Muscle layer of colon (tissue), 2 donors: ENCODE measurements at regions not wholly inside any gene's neighbourhood (a gene's known extent, or its start where the extent isn't known, plus 50 kb on each side); places are given as distances from the start of the nearest gene placed in this dataset.

Source experiments
- H3K27ac ChIP-seq: one replicate; pipeline ENCODE4 v1.7.0; 2013; ENCODE audit warnings: low read depth, mild to moderate bottlenecking, low read length, moderate library complexity
- H3K27me3 ChIP-seq, 2 donors: one replicate each; pipeline ENCODE4 v1.7.0; 2013; ENCODE audit warnings: low read length in 2 of 2, mild to moderate bottlenecking in 2 of 2; ENCODE audit not compliant: insufficient read depth in 2 of 2, control insufficient read depth in 1 of 2
- H3K36me3 ChIP-seq: one replicate; pipeline ENCODE4 v1.7.0; 2013; ENCODE audit warnings: mild to moderate bottlenecking, low read length; ENCODE audit not compliant: insufficient read depth
- H3K4me1 ChIP-seq: one replicate; pipeline ENCODE4 v1.7.0; 2013; ENCODE audit warnings: mild to moderate bottlenecking, low read length; ENCODE audit not compliant: insufficient read depth
- H3K4me3 ChIP-seq, 2 donors: one replicate each; pipeline ENCODE4 v1.7.0; 2013; ENCODE audit warnings: low read length in 2 of 2, low read depth in 1 of 2, mild to moderate bottlenecking in 1 of 2, moderate library complexity in 1 of 2
- H3K9ac ChIP-seq: one replicate; pipeline ENCODE4 v1.7.0; 2013; ENCODE audit warnings: low read length
- H3K9me3 ChIP-seq: one replicate; pipeline ENCODE4 v1.7.0; 2013; ENCODE audit warnings: mild to moderate bottlenecking, low read length
- donor health status: abdominal sarcoma.
- donor health status: Adenocarcinoma of cecum.

- no peaks in the 10 kb centered on the region for H3K4me1 ChIP-seq
- H3K4me3 ChIP-seq = no peak overlapping the region
- no peak overlapping the region for H3K27ac ChIP-seq
- H3K9ac ChIP-seq = no peak overlapping the region
- H3K36me3 ChIP-seq = no peaks in the 10 kb centered on the region
- no peaks in the 10 kb centered on the region for H3K27me3 ChIP-seq
- H3K9me3 ChIP-seq = no peaks in the 10 kb centered on the region
Measured at GRCh38 chr12:89848732-89849131, 140.1 kb upstream of the ATP2B1 start.

GRCh38 chr12:89846473-89847055 lies 137.9 kb upstream of the ATP2B1 start:
- Histone ChIP-seq H3K4me3 (no peak overlapping the region), H3K4me1 (no peaks in the 10 kb centered on the region), H3K27ac (no peak overlapping the region), H3K9me3 (no peaks in the 10 kb centered on the region), H3K9ac (no peak overlapping the region), H3K36me3 (no peaks in the 10 kb centered on the region), H3K27me3 (no peaks in the 10 kb centered on the region)

GRCh38 chr12:89845767-89846166 lies 137.1 kb upstream of the ATP2B1 start:
- H3K27me3 ChIP-seq = no peaks in the 10 kb centered on the region
- no peaks in the 10 kb centered on the region for H3K4me1 ChIP-seq
- H3K4me3 ChIP-seq = no peak overlapping the region
- no peak overlapping the region for H3K27ac ChIP-seq
- H3K9me3 ChIP-seq = no peaks in the 10 kb centered on the region
- H3K36me3 ChIP-seq = no peaks in the 10 kb centered on the region
- H3K9ac ChIP-seq = no peak overlapping the region

GRCh38 chr12:89845366-89845765 lies 136.7 kb upstream of the ATP2B1 start:
- Histone ChIP-seq H3K9me3 (no peaks in the 10 kb centered on the region), H3K36me3 (no peaks in the 10 kb centered on the region), H3K4me3 (no peak overlapping the region), H3K27me3 (no peaks in the 10 kb centered on the region), H3K27ac (no peak overlapping the region), H3K9ac (no peak overlapping the region), H3K4me1 (no peaks in the 10 kb centered on the region)

- H3K9me3 ChIP-seq = no peaks in the 10 kb centered on the region
- H3K4me1 ChIP-seq = no peaks in the 10 kb centered on the region
- no peak overlapping the region for H3K9ac ChIP-seq
- H3K27me3 ChIP-seq = no peaks in the 10 kb centered on the region
- H3K4me3 ChIP-seq = no peak overlapping the region
- H3K27ac ChIP-seq = no peak overlapping the region
- H3K36me3 ChIP-seq = no peaks in the 10 kb centered on the region
Measured at GRCh38 chr12:89844539-89844938, 135.9 kb upstream of the ATP2B1 start.

GRCh38 chr12:89840162-89840922 lies 131.7 kb upstream of the ATP2B1 start:
- Histone ChIP-seq H3K4me3 (no peak overlapping the region), H3K27ac (no peak overlapping the region), H3K4me1 (no peaks in the 10 kb centered on the region), H3K36me3 (no peaks in the 10 kb centered on the region), H3K27me3 (no peaks in the 10 kb centered on the region), H3K9me3 (no peaks in the 10 kb centered on the region), H3K9ac (no peak overlapping the region)

GRCh38 chr12:89839444-89839843 lies 130.8 kb upstream of the ATP2B1 start:
- H3K9me3 ChIP-seq = no peaks in the 10 kb centered on the region
- no peak overlapping the region for H3K4me3 ChIP-seq
- no peak overlapping the region for H3K27ac ChIP-seq
- H3K4me1 ChIP-seq = no peaks in the 10 kb centered on the region
- H3K36me3 ChIP-seq = no peaks in the 10 kb centered on the region
- no peaks in the 10 kb centered on the region for H3K27me3 ChIP-seq
- no peak overlapping the region for H3K9ac ChIP-seq

- no peaks in the 10 kb centered on the region for H3K36me3 ChIP-seq
- H3K4me1 ChIP-seq = no peaks in the 10 kb centered on the region
- H3K27ac ChIP-seq = no peak overlapping the region
- H3K9me3 ChIP-seq = no peaks in the 10 kb centered on the region
- H3K4me3 ChIP-seq = no peak overlapping the region
- no peaks in the 10 kb centered on the region for H3K27me3 ChIP-seq
- no peak overlapping the region for H3K9ac ChIP-seq
Measured at GRCh38 chr12:89838833-89839232, 130.2 kb upstream of the ATP2B1 start.

- no peaks in the 10 kb centered on the region for H3K9me3 ChIP-seq
- H3K36me3 ChIP-seq = no peaks in the 10 kb centered on the region
- H3K4me1 ChIP-seq = no peaks in the 10 kb centered on the region
- no peak overlapping the region for H3K4me3 ChIP-seq
- H3K27ac ChIP-seq = no peak overlapping the region
- no peaks in the 10 kb centered on the region for H3K27me3 ChIP-seq
- H3K9ac ChIP-seq = no peak overlapping the region
Measured at GRCh38 chr12:89836026-89836425, 127.4 kb upstream of the ATP2B1 start.

GRCh38 chr12:89834676-89835075 lies 126.0 kb upstream of the ATP2B1 start:
- no peak overlapping the region for H3K27ac ChIP-seq
- no peaks in the 10 kb centered on the region for H3K9me3 ChIP-seq
- no peaks in the 10 kb centered on the region for H3K27me3 ChIP-seq
- no peaks in the 10 kb centered on the region for H3K4me1 ChIP-seq
- no peak overlapping the region for H3K4me3 ChIP-seq
- H3K36me3 ChIP-seq = no peaks in the 10 kb centered on the region
- no peak overlapping the region for H3K9ac ChIP-seq

GRCh38 chr12:89833337-89834252 lies 125.0 kb upstream of the ATP2B1 start:
- Histone ChIP-seq H3K27me3 (no peaks in the 10 kb centered on the region), H3K4me1 (peaks cover 4% of the 10 kb centered on the region), H3K27ac (no peak overlapping the region), H3K9me3 (no peaks in the 10 kb centered on the region), H3K36me3 (no peaks in the 10 kb centered on the region), H3K4me3 (no peak overlapping the region), H3K9ac (no peak overlapping the region)
